ENCODE measurements at regions not wholly inside any gene's neighbourhood (a gene's known extent, or its start where the extent isn't known, plus 50 kb on each side); places are given as distances from the start of the nearest gene placed in this dataset.

DNA sequence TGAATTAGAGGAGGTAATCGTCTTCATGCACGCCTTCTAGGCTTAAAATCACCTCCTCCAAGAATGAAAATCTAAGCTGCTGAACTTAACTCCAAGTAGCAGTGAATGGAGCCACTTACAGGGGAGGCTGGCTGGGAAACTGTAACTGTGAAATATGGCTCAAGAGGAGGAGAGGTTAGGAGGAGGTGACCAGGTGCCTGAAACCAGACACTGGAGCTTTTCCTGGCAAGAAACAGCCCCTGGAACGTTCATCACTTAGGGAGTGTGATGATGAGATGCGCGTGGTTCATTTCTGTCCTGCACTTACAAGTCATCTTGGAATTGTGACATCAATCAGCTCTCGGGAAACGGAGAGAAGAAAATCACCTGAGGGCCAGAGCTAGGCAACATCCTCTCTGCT, 62.3 kb upstream of the TMEM132C start:
- DNase-seq: no peak

- no peak for DNase-seq
These were observed 61.8 kb upstream of the TMEM132C start for GRCh38 chr12:128205145-128205544.

GRCh38 chr12:128205758-128206157, 61.2 kb upstream of the TMEM132C start:
- no peak for DNase-seq
